LNCaP clone FGC (cell line): ENCODE measurements at regions not wholly inside any gene's neighbourhood (a gene's known extent, or its start where the extent isn't known, plus 50 kb on each side); places are given as distances from the start of the nearest gene placed in this dataset.

Source experiments
- DNase-seq: peaks from one replicate; pipeline ENCODE4 v3.0.0-alpha.2; 2011; ENCODE audit warnings: low read depth
- H3K4me3 ChIP-seq: 2 replicates; pipeline ENCODE4 v1.5.1; 2011; ENCODE audit warnings: mild to moderate bottlenecking, low read depth, low read length, control low read depth
- TF ChIP-seq, protein P1 (sequence below): IDR thresholded peaks from 2 replicates; pipeline ENCODE4 v1.5.1; 2012; ENCODE audit warnings: mild to moderate bottlenecking; ENCODE audit not compliant: control insufficient read depth, insufficient read depth; ENCODE audit errors: extremely low read depth

DNA sequence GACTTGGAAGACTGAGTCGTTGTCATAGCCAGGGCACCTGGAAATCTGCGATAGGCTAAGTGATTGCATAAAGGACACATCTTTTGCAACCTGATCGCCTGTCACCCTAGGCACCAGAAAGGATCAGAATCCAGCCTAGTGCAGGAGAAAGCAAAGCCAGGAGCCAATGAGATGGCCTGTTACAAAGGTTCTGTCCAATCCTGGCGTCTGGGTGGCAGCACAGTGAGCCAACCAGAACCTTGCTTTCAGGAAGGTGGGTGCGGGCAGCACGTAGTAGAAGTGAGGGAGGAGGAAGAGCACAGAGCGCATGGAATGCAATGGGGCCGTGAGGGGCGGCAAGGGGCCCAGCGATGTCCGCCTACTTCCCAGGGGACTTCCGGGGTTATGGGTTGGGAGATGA lies 120.4 kb upstream of the GGTLC1 start:
- TF ChIP-seq, protein P1, sequence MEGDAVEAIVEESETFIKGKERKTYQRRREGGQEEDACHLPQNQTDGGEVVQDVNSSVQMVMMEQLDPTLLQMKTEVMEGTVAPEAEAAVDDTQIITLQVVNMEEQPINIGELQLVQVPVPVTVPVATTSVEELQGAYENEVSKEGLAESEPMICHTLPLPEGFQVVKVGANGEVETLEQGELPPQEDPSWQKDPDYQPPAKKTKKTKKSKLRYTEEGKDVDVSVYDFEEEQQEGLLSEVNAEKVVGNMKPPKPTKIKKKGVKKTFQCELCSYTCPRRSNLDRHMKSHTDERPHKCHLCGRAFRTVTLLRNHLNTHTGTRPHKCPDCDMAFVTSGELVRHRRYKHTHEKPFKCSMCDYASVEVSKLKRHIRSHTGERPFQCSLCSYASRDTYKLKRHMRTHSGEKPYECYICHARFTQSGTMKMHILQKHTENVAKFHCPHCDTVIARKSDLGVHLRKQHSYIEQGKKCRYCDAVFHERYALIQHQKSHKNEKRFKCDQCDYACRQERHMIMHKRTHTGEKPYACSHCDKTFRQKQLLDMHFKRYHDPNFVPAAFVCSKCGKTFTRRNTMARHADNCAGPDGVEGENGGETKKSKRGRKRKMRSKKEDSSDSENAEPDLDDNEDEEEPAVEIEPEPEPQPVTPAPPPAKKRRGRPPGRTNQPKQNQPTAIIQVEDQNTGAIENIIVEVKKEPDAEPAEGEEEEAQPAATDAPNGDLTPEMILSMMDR: no peak
- H3K4me3 ChIP-seq: no peak overlapping the region
- no peak for DNase-seq

DNA sequence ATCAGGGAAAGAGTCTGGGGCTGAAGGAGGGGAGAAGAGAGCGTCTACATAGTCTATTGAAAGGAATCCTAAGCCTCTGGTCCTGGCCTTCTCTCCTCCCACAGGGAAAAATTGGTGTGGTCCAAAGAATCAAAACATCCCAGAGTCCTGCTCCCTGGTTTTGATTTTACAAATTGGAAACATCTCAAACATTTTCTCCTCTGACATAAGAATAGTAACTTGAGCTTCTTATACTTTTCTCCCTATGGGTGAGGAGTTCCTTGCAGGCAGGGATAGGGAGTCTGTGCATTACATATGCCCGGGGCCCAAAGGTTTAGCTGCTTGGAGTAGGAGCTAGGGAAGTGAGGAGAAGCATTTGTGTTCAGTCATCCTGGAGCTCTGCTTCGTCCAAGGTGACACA lies 120.0 kb upstream of the GGTLC1 start:
- DNase-seq: no peak
- no peak overlapping the region for H3K4me3 ChIP-seq
- TF ChIP-seq, protein P1: no peak

DNA sequence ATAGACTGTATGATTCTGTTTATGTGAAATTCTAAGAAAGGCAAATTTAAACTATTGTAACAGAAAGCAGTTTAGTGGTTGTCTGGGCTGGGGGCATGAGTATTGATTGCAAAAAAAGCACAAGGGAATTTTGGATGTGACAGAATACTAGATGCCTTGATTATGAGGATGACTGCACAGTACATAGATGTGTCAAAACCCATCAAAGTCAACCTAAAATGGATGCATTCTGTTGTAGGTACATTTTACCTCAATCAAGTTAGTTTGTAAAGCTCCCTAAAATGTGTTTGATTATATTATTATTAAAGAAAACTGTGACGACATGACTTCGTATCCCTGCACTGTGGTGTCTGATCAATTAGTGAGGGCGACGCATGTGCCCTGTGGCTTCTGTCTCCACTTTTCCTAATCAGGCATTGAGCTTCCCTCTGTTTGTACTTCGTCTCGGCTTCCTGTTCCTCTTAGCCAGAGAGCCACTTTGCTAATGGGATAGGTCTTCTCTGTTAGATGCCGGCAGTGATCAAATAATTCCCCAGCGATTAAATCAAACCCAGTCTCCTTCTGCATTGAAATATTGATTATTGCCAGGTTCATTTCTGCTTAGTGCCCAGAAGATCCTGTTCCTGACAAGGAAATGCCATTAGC lies 118.3 kb upstream of the GGTLC1 start:
- no peak for DNase-seq
- TF ChIP-seq, protein P1: no peak
- no peak overlapping the region for H3K4me3 ChIP-seq

DNA sequence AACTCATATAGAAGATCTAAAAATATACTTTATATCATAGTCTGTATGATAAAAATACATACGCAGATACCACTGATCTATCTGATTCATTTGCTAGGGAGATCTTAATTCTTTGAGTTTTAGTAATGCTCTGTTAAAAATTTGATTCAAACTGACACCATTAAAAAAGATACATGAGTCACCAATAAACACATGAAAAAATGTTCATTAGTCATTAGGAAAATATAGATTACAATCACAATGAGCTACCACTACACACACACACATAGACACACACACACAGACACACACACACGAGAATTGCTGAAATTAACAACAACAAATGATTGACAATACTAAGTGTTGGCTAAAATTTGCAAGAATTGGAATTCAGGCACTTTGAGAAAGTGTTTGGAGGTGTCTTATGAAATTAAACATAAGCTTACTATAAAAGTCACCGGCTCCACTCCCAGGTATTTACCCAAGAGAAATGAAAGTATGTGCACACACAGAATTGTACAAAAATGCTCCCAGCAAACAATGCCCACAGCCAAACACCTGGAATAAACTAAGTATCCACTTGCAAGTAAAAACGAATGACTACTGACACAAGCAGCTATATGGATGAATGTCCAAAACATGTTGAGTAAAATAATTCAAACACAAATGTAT lies 117.7 kb upstream of the GGTLC1 start:
- TF ChIP-seq, protein P1: no peak
- H3K4me3 ChIP-seq: no peak overlapping the region
- DNase-seq: no peak

DNA sequence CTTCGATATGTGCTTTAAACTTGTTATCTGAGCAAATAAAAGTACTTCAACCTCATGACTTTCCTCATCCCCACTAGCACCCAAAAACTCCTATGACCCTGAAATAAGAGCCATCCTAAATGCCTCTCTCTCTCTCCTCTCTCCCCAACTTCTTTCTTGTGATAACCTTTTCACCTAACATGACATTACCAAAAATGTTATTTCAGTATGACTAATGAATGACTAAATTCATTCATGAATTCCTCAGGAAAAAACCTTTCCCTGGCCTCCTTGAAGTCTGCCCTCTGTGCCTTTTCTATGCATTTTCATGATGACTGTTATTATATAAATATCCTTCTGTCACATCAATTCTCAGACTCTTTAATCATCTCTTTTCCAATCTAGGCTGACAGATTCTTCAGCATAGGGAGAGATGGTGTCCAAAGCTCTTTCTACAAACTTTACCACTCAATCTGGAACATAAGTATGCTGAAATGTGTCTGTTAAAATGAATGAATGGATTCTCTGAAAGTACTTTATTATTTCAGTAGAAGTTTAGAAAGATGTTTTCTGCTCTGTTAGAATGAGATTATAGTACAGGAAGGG lies 114.3 kb upstream of the GGTLC1 start:
- no peak overlapping the region for H3K4me3 ChIP-seq
- no peak for DNase-seq
- TF ChIP-seq, protein P1: no peak

DNA sequence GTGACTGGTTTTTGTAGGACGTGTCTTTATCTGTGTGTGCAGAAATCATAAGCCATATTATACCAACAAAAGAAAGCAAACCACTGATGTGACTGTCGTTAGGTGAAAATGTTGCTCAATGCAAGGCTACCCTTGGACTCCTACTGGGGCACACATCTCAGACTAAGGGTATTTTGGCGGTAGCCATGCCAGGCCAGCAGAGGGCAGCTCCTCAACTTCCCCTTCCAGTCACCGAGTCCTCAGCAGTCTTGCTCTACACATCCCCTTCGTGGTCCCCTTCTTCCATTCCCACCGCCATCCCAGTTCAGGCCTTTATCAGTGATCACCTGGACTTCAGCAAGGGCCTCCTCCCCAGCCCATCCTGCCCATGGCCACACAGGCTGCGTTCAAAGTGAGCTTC lies 113.7 kb upstream of the GGTLC1 start:
- DNase-seq: no peak
- no peak overlapping the region for H3K4me3 ChIP-seq
- TF ChIP-seq, protein P1: peak; percentile 54
